Islet precursor cell (in vitro differentiated cells): ENCODE measurements at regions not wholly inside any gene's neighbourhood (a gene's known extent, or its start where the extent isn't known, plus 50 kb on each side); places are given as distances from the start of the nearest gene placed in this dataset.

ENCODE experiments used
- DNase-seq: peaks from one replicate; pipeline ENCODE4 v3.0.0-alpha.2; 2018

DNA sequence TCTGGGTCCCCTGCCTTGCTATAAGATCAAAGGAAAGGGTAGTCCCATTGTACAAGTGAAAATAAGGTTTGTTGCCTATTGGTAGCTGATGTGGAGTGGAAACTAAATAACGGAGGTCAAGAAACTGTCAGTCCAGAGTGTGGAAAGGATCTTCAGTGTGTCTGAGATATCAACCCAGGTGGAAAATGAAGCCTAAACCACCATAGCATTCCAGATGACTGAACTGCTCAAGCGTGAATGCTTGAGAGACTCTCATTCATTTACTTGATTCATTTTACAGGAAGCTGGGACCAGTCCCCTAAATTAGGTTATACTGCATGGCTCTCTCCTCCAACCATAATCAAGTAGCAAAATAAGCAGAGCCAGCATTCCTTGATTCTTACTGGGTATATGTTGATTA, 116.0 kb upstream of the SLC28A3 start:
- no peak for DNase-seq

DNA sequence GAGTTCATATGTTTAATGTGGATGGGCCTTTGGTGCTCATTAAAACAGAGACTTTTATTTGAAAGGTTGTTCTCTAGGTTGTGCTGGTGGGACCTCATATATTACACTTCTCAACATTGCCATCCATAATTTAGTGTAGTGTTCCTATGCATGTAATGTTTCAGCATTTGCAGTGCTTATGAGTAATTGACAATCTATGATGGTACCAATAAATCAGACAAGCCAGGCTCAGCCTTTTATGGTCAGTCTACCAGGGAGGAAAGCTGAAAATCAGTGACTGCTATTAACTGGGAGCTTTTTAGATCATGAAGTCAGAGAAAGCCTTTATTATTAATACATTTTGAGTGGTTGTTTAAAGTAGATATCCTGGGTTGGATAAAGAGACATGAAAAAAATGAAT, 120.1 kb upstream of the SLC28A3 start:
- no peak for DNase-seq

DNA sequence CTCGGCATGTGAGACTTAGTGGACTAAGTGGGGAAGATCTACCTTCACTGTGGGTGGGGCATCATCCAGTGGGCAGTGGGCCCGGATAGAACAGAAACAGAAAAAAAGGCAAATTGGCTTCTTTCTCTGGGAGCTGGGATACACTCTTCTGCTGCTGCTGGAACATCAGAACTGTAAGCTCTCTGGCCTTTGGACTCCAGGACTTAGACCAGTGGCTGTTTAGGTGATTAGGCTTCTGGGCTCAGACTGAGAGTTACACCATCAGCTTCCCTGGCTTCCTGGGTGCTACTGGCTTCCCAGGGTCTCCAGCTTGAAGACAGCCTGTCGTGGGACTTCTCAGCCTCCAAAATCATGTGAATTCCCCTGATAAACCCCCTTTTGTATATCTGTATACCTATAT, 122.7 kb upstream of the SLC28A3 start:
- DNase-seq = no peak

DNA sequence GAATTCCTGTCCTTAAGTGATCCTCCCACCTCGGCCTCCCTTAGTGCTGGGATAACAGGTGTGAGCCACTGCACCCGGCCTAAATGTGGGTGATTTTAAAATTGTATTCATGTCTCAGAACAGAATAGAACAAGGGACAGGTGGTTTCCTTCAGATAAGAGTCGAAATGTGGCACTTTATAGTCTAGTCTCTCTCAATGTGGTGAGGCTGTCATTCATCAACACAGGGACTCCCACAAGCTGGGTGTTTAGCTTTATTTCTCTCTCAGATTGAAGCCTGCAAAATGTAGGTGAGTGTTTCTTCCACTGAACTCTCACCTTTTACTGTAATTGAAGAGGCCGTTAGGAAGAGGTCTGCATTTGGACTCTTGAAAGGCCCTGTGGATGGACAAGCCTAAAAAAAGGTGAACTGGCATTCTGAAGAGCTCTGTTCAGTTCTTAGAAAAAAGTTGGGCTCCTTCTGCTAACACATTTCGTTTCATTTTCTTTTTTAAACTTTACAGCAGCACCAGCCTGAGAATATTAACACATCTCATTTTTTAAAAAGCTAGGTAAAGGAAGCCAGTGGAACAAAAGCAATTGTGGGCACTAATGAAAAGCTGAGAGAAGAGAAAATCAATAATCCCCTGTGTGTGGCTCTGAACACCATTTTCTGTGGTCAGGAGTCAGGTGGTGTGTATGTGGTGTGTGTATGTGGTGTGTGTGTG, 126.2 kb upstream of the SLC28A3 start:
- no peak for DNase-seq

DNA sequence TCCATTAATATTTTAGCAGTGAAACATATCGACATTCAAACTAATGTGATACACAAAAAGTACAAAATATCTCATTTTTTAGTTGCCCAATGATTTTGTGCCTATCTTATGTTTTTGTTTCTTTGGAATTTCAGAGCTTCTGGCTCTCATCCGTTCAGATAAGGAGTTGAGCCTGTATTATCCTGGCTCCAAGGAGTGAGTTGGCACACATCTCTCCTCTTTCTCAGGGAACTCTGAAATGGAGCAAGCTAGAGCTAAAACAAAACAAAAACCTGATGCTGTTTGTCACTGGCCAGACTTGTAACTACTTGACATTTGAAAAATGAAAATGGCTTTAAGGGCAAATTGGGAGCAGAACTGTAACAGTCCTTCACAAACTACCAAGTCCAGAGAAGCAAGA, 131.3 kb upstream of the SLC28A3 start:
- DNase-seq = no peak

DNA sequence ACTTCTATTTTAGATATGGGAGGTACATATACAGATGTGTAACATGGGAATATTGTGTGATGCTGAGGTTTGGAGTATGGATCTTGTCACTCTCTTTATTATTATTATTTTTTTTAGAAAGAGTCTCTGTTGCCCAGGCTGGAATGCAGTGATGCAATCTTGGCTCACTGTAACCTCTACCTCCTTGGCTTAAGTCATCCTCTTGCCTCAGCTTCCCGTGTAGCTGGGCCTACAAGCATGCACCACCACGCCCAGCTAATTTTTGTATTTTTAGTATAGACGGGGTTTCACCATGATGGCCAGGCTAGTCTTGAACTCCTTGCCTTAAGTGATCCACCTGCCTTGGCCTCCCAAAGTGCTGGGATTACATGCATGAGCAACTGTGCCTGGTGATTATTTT, 138.4 kb upstream of the SLC28A3 start:
- no peak for DNase-seq

DNA sequence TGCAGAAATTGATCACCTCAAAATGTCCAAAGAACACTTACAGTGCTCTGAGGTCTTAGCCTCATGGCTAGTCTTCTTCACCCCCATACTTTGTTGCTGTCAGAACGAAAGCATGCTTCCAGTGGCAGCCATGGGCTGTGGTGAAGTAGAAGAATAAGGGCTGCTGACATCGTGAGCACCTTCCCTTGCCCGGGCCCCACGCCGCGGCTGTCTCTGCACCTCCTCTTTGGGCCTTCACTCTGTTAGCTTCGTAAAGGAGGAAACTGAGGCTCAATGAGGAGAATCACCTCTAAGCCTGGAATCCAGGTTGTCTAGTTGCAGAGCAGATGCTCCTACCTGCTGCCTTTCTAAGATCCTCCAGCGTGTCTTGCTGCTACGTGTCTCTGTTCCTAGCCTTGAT, 139.5 kb upstream of the SLC28A3 start:
- DNase-seq = no peak

DNA sequence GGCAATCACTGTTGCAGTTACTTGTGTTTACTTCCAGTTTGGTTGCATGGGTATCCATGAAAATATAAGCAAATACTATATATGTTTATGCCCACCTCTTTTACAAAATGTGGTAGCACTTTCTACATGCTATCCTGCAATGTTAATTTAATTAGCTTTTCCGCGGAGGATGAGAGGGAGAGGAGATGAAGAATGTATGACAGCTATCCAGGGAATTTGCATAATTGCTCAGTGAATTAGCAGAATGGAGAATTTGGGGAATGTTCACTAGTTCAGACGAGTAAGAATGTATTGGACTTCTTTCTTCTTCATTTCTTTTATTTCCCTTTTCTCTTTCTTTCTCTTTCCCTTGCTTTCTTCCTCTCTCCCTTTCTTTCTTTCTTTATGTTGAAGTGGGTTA, 140.7 kb upstream of the SLC28A3 start:
- DNase-seq = no peak

DNA sequence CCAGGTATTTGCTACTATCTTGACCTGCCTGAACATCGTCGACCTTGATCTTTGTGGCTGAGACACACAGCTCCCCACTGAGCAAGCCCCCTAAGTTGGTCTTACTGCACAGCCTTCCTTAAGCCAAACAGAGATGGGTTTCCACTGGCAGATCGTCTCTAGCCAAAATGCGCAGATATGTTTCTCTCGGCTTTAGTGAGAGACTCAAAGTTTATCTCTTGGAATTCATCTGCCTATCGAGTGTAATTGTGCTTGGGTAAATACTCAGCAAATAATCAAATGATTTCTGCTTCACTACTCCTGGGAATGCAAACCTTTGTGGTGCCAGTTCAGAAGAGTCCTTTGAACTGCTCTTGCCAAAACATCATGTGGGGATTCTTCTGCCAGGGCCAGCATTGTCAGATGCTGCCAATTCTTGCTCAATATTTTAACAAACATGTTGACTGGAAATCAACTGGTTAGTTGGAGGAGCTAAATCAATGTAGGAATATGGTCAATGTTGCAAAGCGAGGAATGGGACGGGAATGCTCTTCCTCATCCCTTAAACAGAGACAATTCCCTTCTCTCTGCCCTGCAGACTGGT, 141.2 kb upstream of the SLC28A3 start:
- DNase-seq = no peak

DNA sequence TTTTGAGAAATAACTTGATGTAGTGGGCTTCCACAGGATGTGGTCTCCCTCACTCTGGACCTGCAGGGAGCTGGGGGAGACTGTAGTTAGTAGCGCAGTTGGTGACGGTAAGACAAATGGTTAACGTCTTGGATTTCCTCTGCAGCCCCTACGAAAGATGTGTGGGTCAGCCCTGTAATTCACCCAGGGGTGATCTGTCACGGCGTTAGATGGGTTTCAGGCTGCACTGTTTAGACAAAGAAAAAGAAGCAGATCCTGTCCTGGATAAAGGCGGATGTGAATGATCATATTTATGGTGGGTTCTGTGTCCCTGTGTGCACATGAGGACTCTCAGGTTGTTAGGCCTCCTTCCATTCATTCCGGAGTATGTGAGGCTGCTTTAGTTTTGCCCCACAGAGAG, 142.0 kb upstream of the SLC28A3 start:
- DNase-seq = no peak

DNA sequence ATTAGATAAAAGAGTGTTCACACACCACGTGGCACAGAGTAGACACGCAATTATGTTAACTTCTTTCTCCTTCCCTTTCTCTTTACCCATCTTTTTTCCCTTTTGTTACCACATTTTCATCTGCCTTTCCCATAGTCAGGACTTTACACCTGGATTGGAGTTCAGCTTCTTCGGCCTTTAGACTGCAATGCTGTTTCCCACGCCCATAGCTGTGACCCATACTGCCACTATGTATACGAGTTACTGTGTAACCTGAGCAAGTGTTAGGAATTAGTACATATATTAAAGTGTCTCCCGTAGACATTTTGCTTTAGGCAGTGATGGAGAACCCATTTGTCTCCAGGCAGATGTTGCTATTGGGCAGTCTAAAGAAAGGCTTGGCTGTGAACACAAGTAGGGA, 143.6 kb upstream of the SLC28A3 start:
- no peak for DNase-seq

DNA sequence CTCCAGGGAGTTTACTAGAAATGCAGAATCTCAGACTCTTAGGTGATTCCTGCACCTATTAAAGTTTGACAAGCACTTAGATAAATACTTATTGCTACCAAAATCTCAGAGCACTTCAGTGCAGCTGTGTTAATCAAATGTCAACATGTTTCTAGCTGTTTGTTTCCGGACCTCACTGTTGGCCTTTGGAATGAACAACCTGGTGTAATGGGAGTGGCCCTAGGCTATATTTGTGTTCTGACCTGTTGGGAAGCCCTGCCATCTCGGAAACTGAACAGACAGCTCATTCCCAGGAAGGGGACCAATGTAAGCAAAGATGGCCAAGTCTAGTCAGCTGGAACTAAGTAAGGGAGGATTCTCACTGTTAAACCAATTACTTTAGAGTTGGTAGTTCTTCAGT, 145.0 kb upstream of the SLC28A3 start:
- DNase-seq = no peak

DNA sequence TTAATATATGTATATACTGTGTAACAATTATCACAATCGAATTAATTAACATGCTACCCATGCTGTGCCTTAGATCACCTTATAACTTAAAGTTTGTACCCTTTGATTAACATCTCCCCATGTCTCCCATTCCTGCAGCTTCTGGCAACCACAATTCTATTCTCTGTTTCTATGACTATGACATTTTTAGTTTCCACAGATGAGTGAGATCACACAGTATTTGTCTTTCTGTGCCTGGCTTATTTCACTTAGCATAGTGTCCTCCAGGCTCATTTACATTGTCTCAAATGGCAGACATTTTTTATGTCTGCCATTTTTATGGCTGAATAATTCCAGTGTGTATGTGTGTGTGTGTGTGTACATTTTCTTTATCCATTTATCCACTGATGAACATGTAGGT, 146.1 kb upstream of the SLC28A3 start:
- no peak for DNase-seq

DNA sequence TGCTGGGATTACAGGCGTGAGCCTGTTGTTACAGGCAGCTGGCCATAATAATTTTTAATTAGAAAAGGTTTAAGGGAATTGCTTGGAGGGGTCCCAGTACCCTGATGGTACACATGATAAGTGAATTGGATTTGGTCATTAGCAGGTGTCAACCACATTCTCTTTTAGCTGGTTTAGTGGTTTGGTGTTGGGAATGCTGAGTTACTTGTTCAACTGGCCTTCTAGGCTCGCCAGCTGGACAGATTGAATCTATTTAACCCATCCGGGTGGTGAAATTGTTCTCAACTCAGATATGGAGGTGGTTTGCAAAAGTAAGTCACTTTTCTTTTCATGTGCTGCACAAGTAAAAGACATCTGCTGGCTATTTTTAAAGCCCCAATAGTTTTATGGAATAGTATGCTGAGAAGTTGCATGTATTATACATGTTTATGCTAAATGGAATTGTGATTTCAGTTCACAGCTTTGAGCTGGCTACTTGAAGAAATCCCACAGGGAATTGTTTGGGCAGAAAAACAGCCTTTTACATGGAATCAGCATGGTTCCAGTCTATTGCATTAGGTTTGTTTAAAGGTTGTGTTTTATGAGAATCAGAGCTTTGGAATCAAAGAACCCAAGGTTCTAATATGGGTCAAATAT, 149.8 kb upstream of the SLC28A3 start:
- DNase-seq = no peak

DNA sequence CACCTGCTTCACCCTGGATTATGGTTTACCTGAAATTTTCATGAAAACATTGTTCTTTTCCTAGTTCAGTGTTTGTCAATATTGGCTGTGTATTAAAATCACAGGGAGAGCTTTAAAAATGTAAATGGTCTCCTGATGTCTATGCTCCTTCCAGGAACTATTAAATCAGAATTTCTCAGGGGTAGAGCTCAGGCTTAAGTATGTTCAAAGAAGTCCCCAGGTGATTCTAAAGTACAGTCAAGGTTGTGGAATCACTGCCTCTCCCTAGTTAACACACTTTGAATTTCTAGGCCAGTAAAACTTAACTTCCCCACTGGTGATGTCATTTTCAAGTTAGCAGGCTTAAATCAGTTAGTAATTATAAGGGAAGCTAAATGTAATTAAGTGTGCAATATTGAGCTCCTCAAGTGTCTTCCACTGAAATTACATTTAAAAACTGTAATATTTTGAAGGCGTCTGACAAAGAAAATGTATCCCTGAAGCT, 150.3 kb upstream of the SLC28A3 start:
- no peak for DNase-seq

DNA sequence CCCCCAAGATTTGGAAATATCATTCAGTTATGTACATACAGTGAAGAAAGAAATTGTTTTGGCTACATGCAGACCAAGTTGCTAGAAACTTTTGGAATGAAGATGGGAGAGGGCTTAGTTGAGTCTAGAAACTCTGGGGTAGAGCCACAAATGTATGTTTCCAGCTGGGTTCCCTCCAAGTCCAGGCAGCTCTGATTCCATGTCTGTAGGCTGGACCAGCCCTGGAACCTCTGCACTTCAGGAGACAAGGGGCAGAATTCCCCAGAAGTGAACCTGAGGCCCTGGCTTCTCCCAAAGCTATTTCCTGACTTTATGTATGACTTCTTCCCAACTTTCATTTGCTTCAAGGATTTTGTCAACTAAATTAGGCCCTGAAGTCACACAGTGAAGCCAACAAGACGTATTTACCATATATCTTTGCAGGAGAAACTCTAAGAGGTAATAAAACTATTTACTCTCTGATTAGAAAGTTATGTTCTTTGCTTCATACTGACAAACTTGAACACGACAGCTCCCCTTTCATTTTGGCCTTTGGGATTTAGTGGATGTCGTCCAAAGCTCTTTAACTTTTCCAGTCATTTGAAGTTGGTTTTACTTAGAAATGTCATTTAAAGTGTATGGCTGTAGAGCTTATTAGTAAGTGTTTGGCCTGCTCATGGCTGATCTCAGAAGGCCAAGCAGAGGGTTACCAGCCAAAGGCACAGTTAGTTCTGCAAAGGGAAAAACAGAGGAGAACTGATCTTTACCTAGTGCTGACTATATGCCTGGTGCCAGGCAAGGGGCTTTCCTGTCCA, 152.0 kb upstream of the SLC28A3 start:
- no peak for DNase-seq

DNA sequence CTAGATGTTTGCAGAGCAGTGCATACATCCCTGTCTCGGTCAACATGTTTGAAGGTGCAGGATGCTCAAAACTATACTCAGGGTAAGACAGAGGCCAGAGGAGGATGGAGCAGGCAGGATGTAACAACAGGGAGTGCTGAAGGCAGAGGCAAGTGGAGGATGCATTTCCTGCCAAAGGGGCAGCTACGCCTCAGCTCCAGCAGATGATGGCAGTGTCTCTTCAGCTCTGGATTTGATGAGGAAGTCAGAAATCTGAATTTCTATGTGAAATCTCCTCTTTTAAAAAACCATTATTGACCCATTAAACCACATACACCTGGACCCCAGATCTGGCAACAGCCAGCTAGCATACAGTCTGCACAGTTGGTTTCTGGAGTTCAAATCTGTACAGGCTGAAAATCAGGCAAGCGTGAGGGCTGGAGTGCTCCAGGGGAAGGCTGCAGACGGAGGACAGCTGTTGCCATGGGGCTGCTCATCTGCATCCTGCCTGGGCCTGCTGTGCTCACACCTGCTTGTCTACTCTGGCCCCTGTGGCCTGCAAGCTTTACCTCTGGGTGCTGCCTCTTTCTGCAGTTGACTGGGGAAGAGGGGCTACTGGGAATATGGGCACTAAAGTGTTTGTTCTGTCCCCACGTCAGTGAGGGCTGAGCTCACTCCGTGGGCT, 152.9 kb upstream of the SLC28A3 start:
- peak; percentile 54 for DNase-seq

DNA sequence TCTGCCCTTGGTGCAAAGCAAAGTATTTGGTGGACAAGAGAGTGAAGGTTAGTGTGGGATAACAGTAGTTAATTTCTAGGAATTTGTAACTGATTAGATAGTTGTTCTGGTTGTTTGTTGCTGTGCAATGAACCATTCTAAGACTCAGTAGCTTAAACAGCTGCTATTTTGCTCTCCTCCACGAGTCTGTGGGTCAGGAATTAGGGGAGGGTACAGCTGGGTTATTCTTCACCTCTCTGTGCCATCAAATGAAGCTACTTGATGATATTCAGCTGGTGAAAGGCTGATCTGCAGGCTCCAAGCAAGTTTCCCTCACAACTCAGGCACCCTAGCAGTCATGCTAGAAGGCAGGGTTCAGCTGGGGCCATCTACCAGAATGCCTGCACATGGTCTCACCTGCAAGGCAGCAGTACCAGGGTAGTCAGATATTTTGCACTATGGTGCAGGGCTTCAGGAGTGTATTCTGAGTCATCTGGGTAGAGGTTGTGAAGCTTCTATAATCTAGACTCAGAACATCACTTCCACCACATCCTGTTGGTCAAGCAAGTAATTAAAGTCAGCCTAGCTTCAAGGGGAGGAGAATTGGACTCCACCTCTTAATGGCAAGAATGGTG, 159.5 kb upstream of the SLC28A3 start:
- no peak for DNase-seq

DNA sequence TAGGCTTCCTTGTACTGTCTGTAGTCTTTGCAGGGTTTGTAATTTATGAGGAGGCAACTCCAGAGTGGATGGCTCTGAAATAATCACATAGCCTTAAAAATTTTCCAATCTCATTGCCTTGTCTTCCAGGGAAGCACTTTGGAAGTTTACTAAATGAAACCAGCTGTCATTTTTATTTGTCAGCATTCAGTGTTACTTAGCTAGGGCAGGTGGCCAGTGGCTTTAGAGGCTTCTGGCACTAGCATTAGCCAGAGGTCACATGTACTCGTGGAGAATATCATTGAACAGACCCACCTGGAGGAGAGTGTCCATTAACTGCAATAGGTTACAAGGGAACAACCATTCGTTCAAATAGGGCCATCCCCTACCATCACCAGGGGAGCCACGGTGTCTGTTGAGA, 160.3 kb upstream of the SLC28A3 start:
- DNase-seq = no peak

DNA sequence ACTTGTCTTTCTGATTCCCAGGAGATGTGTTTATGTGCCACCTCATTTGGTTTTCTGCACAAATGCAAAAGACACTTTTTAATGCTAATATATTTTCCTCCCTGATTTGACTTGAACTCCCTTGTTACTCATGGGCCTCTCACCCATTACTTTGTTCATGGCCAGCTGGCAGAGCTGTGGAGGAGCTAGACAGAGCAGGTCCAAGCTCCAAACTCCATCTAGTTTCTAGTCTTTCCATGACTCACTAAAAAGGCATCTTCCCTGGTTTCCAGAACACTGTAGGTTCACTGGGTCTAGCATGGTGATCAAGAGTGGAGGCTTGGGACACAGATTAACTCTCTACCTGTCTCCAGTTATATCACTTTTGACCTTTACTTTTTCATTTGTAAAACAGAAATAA, 161.0 kb upstream of the SLC28A3 start:
- DNase-seq = no peak

DNA sequence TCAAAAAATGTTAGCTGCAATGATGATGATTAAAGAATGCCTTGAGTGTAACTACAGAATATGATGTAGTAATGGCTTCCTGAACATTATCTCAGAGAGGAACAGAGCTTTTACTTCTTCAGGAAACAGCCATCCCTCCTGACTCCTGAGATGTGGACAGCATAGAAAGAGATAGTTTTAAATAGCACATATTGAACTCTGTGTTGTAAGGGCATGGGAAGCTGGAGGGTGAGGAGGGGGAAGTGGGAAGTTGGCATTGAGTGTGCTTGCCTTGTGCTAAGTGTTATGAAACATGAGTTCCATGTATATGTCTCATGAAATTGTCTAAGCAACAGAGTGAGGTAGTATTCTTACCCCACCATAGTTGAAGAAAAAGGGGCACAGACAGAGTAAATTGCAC, 161.5 kb upstream of the SLC28A3 start:
- DNase-seq = no peak

DNA sequence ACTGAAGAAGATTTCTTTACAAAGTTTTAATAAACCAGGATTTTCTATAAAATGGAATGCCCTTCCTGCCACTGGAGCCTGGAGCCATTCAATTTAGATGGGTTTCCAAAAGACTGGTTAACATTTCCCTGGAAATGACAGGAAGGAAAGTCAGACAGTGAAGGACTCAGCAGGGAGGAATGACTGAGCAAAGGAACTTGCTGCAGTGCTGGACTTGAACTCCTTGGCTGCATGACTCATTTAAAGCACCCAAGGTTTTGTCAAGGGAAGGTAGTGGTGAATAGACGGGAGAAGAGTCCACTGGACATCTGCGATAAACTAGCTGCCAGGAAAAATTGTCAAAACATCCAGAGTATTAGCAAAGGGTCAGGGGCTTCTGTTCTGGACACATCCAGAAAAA, 163.8 kb upstream of the SLC28A3 start:
- no peak for DNase-seq

DNA sequence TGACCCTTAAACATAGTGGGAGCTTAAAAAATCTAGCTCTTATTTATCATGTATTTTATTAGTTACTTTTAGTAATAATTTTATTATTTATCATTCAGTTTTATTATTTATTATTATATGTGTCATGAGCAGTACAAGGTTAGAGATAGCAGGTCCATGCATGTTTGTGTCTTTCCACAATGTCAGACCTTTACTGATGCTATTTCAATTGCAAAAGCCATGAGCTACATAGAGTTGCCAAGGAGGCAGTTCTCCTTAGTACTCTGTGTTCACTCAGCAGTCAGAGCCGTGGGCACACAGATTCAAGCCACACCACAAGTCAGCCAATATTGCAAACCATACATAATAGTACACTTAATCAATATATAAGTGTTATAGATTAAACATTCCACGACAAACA, 157.9 kb upstream of the NTRK2 start:
- no peak for DNase-seq
